ENCODE measurements at regions not wholly inside any gene's neighbourhood (a gene's known extent, or its start where the extent isn't known, plus 50 kb on each side); places are given as distances from the start of the nearest gene placed in this dataset.

GRCh38 chr12:64560396-64561301 is 49.6 kb upstream of the RASSF3 start:
- no peak overlapping the region for H3K4me3 ChIP-seq (replicated peaks in 1 of 3; ENCODE audit: insufficient read depth in 1 of 3, low read depth in 1 of 3, low read length in 3 of 3)
- no peaks in the 10 kb centered on the region for H3K9me1 ChIP-seq (replicated peaks; ENCODE audit: control insufficient read depth, extremely low read depth, insufficient read depth, low read length)
- H3K9me3 ChIP-seq (replicated peaks; ENCODE audit: control insufficient read depth, insufficient read depth, low read length), result no peaks in the 10 kb centered on the region
- no peak overlapping the region for H3K27ac ChIP-seq (ENCODE audit: insufficient read depth, low read depth, low read length)
- dilution Hi-C loops (cut with MboI; ENCODE audit: extremely low pct_ligation_motif_present, low sequenced_read_pairs) (no loop called here), intact Hi-C loops (cut with micrococcal nuclease) (no loop called here)
- peak; percentile 75 for FAIRE-seq
- H3K79me2 ChIP-seq (ENCODE audit: control insufficient read depth, insufficient read depth, low read length), result no peaks in the 10 kb centered on the region
- H2AFZ ChIP-seq (ENCODE audit: low read depth, low read length), result no peak overlapping the region
- H3K4me2 ChIP-seq (ENCODE audit: insufficient read depth, low read length), result no peak overlapping the region
- no peak overlapping the region for H3K9ac ChIP-seq (replicated peaks; ENCODE audit: extremely low read depth, insufficient read depth, low read length)
- TF ChIP-seq JUN (IDR thresholded peaks at IDR 0.05; ENCODE audit: borderline replicate concordance, insufficient read depth, insufficient read length, low read depth), result peak; percentile 64
- TF ChIP-seq POLR2AphosphoS5 (IDR thresholded peaks at IDR 0.05; ENCODE audit: insufficient read depth, low read depth, low read length), result peak; percentile 22
- peak; percentile 64 for TF ChIP-seq FOS (IDR thresholded peaks at IDR 0.05; ENCODE audit: borderline replicate concordance, insufficient read depth, low read length)
- no peak for TF ChIP-seq MAX (IDR thresholded peaks at IDR 0.05; ENCODE audit: insufficient read depth, insufficient read length)
- TF ChIP-seq EZH2 (IDR thresholded peaks at IDR 0.05; ENCODE audit: borderline replicate concordance, low read depth, low read length, severe bottlenecking), result no peak
- no peaks in the 10 kb centered on the region for H3K36me3 ChIP-seq (ENCODE audit: control insufficient read depth in 2 of 2, extremely low read depth in 1 of 2, insufficient read depth in 2 of 2, low read length in 2 of 2)
- peak; percentile 69 for DNase-seq (ENCODE audit: low read depth, low spot score)
- ChIA-PET POLR2A (interaction anchor here (0.7 to 1.0 kb wide), 3 partner anchors 17 to 57 kb away, joined by 3 to 5 read pairs (median 4); no protein-coding TSS in a partner anchor), CTCF (interaction anchor here (1.0 to 2.1 kb wide), 5 partner anchors 11 to 137 kb away, joined by 3 to 9 read pairs (median 6); no protein-coding TSS in a partner anchor)
- no peaks in the 10 kb centered on the region for H4K20me1 ChIP-seq (replicated peaks; ENCODE audit: control insufficient read depth, extremely low read depth, insufficient read depth, low read length)
- no peaks in the 10 kb centered on the region for H3K27me3 ChIP-seq (ENCODE audit: control insufficient read depth in 2 of 2, insufficient read depth in 2 of 2, low read length in 2 of 2)
- no TSS peak for BruUV-seq (replicated peaks)
- H3K4me1 ChIP-seq (ENCODE audit: control insufficient read depth, extremely low read depth, insufficient read depth, low read length), result peaks cover 11% of the 10 kb centered on the region

Measured in endothelial cell of umbilical vein (primary cell).